MCF 10A (cell line): ENCODE measurements at regions not wholly inside any gene's neighbourhood (a gene's known extent, or its start where the extent isn't known, plus 50 kb on each side); places are given as distances from the start of the nearest gene placed in this dataset.
A peak's percentile ranks its signal among the peaks of the same experiment; 100 is the strongest.

Experiments
- BruUV-seq: library from RNA; stranded (reverse); fragments of 400-500 nt; replicated peaks from 2 replicates; lab custom pipeline; 2021; lab: Mats Ljungman, UMichigan
- CTCF ChIA-PET: fragments of 300-600 bp; sonication (Branson Sonifier 250); formaldehyde crosslinking; extraction: SDS; loops from one replicate; lab custom pipeline; 2021; ENCODE audit warnings: antibody characterized with exemption, inconsistent platforms; lab: Yijun Ruan, JAX
- POLR2A ChIA-PET: fragments of 300-600, 350-650 bp; sonication (Branson Sonifier 250); formaldehyde crosslinking; extraction: SDS; loops from one replicate; lab custom pipeline; 2020; ENCODE audit warnings: antibody characterized with exemption, inconsistent platforms; lab: Yijun Ruan, JAX
- DNase-seq: peaks from one replicate; pipeline ENCODE4 v3.0.0-alpha.2; 2018; ENCODE audit not compliant: unreplicated experiment
- H3K27ac Mint-ChIP-seq: one replicate; pipeline ENCODE4 v1.8.0; 2022; ENCODE audit warnings: mild to moderate bottlenecking, low read depth, mixed read lengths; ENCODE audit not compliant: unreplicated experiment
- H3K27me3 Mint-ChIP-seq: one replicate; pipeline ENCODE4 v1.8.0; 2022; ENCODE audit warnings: mixed read lengths; ENCODE audit not compliant: insufficient read depth, unreplicated experiment
- H3K36me3 Mint-ChIP-seq: one replicate; pipeline ENCODE4 v1.8.0; 2022; ENCODE audit warnings: mild to moderate bottlenecking, moderate library complexity, mixed read lengths; ENCODE audit not compliant: insufficient read depth, unreplicated experiment
- H3K4me1 Mint-ChIP-seq: one replicate; pipeline ENCODE4 v1.8.0; 2022; ENCODE audit warnings: mixed read lengths; ENCODE audit not compliant: insufficient read depth, unreplicated experiment
- H3K4me3 Mint-ChIP-seq: one replicate; pipeline ENCODE4 v1.8.0; 2022; ENCODE audit warnings: mild to moderate bottlenecking, moderate library complexity, mixed read lengths; ENCODE audit not compliant: unreplicated experiment
- H3K9me3 Mint-ChIP-seq: one replicate; pipeline ENCODE4 v1.8.0; 2022; ENCODE audit warnings: mixed read lengths; ENCODE audit not compliant: unreplicated experiment
- intact Hi-C: fragments of 100-400 bp; cut with micrococcal nuclease; formaldehyde crosslinking; loops from 2 replicates; pipeline ENCODE4 v1.14.1; 2022
- TF ChIP-seq, protein P1 (sequence below): fragments of 200-600 bp; IDR thresholded peaks from one replicate; pipeline ENCODE4 v1.8.0; 2022; ENCODE audit warnings: antibody characterized with exemption, mild to moderate bottlenecking; ENCODE audit not compliant: unreplicated experiment

DNA sequence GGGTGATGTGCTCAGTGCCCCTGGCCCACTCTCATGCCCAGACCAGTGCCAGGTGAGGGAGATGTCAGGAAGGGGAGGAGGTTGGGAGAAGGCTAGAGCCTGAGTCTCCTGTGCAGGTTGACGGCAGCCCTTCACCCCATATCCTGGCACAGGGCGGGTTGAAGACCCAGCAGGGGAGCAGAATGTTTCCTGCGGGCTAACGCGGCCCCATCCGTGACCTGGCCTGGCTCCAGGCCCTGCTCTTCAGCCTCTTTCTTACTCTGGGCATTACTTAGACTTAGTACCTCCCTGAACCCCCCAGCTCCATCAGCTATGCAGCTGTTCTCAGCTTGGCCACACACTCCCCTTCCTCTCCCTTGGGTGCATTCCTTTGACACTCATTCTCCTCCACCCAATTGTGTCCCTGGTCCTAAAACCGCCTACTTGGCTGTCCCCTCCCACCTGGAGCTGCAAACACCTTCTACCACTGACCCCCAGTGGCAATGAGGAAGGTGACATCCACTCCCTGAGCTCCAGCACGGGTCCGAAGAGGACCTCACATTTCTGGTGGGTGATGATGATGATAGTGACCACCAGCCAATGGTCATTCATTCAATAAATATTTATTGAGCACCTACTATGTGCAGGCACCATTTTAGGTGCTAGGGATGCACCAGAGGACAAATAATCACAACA, 179.0 kb downstream of the PTPRU start:
- peaks cover 24% of the 10 kb centered on the region for H3K4me1 Mint-ChIP-seq
- ChIA-PET POLR2A (no interaction called here), CTCF (interaction anchor here (1.2 kb wide), 1 partner anchor 179 kb away, joined by 3 read pairs; the partner anchor contains the start of gene PTPRU)
- peak; percentile 41 for DNase-seq
- H3K27ac Mint-ChIP-seq: no peak overlapping the region
- intact Hi-C loops: no loop called here
- H3K4me3 Mint-ChIP-seq: no peak overlapping the region
- H3K36me3 Mint-ChIP-seq: no peaks in the 10 kb centered on the region
- no TSS peak for BruUV-seq
- H3K9me3 Mint-ChIP-seq: peaks cover under 1% of the 10 kb centered on the region
- TF ChIP-seq, protein P1, sequence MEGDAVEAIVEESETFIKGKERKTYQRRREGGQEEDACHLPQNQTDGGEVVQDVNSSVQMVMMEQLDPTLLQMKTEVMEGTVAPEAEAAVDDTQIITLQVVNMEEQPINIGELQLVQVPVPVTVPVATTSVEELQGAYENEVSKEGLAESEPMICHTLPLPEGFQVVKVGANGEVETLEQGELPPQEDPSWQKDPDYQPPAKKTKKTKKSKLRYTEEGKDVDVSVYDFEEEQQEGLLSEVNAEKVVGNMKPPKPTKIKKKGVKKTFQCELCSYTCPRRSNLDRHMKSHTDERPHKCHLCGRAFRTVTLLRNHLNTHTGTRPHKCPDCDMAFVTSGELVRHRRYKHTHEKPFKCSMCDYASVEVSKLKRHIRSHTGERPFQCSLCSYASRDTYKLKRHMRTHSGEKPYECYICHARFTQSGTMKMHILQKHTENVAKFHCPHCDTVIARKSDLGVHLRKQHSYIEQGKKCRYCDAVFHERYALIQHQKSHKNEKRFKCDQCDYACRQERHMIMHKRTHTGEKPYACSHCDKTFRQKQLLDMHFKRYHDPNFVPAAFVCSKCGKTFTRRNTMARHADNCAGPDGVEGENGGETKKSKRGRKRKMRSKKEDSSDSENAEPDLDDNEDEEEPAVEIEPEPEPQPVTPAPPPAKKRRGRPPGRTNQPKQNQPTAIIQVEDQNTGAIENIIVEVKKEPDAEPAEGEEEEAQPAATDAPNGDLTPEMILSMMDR: no peak
- H3K27me3 Mint-ChIP-seq: no peaks in the 10 kb centered on the region

DNA sequence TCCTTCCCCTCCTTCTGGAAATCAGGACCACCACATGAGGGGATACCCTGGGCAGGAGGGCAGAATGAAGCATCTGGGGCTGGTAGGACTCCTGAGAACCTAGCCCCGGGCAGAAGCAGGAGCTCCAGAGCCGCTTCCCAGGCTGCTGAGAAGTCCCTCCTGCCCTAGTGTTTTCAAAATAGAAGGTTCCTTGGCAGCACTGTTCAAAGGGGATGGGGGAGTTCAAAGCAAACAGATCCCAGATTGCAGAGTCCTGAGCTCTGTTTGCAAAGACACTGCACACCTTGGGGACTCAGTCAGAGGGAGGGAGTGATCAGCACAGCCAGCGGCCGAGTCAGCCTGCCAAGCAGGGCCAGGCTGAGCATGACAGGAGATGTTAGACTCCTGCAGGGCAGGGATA, 177.8 kb downstream of the PTPRU start:
- no peak overlapping the region for H3K27ac Mint-ChIP-seq
- peaks cover 24% of the 10 kb centered on the region for H3K4me1 Mint-ChIP-seq
- H3K4me3 Mint-ChIP-seq: no peak overlapping the region
- no TSS peak for BruUV-seq
- CTCF ChIA-PET: interaction anchor here (0.7 kb wide), 1 partner anchor 283 kb away, joined by 3 read pairs; no protein-coding TSS in a partner anchor
- intact Hi-C loops: no loop called here
- H3K9me3 Mint-ChIP-seq: no peaks in the 10 kb centered on the region
- no peak for DNase-seq
- H3K27me3 Mint-ChIP-seq: no peaks in the 10 kb centered on the region
- TF ChIP-seq, protein P1: no peak
- H3K36me3 Mint-ChIP-seq: no peaks in the 10 kb centered on the region
- POLR2A ChIA-PET: no interaction called here

- Mint-ChIP-seq H3K36me3 (no peaks in the 10 kb centered on the region), H3K4me3 (no peak overlapping the region), H3K27me3 (no peaks in the 10 kb centered on the region), H3K9me3 (no peaks in the 10 kb centered on the region), H3K27ac (no peak overlapping the region), H3K4me1 (peaks cover 24% of the 10 kb centered on the region)
- ChIA-PET CTCF (interaction anchor here (0.6 kb wide), 1 partner anchor 14 kb away, joined by 3 read pairs; no protein-coding TSS in a partner anchor), POLR2A (no interaction called here)
- intact Hi-C loops: no loop called here
- TF ChIP-seq, protein P1: no peak
- no TSS peak for BruUV-seq
- DNase-seq: no peak
Observed at GRCh38 chr1:29413661-29414060, 177.3 kb downstream of the PTPRU start.

DNA sequence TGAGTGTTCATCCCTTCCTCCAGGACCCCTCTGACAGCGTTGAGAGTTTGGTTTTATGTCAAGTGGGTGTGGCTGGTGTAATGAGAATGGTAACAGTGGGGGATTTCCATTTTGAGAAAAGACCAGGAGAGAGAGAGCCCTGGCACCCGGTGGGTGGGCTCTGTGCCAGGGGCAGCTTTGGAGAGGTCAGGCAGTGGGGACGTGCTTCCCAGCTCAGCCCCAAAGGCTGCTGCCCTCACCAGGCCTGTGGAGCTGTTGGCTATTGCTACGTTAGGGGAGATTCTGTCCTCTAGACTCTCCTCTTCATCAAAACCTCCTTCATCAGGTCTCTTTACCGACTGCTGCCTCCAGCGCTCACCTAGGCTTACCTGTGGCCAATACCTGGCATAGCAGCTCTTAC, 176.3 kb downstream of the PTPRU start:
- H3K4me3 Mint-ChIP-seq: no peak overlapping the region
- H3K27ac Mint-ChIP-seq: no peak overlapping the region
- CTCF ChIA-PET: interaction anchor here (0.7 kb wide), 1 partner anchor 35 kb away, joined by 4 read pairs; no protein-coding TSS in a partner anchor
- POLR2A ChIA-PET: interaction anchor here (1.1 kb wide), 1 partner anchor 11 kb away, joined by 4 read pairs; no protein-coding TSS in a partner anchor
- intact Hi-C loops: no loop called here
- peaks cover 23% of the 10 kb centered on the region for H3K4me1 Mint-ChIP-seq
- no TSS peak for BruUV-seq
- DNase-seq: no peak
- H3K27me3 Mint-ChIP-seq: no peaks in the 10 kb centered on the region
- no peaks in the 10 kb centered on the region for H3K36me3 Mint-ChIP-seq
- TF ChIP-seq, protein P1: no peak
- no peaks in the 10 kb centered on the region for H3K9me3 Mint-ChIP-seq
